Activated T-cell treated with anti-CD3 and anti-CD28 coated beads for 24 hours (primary cell): ENCODE measurements at regions not wholly inside any gene's neighbourhood (a gene's known extent, or its start where the extent isn't known, plus 50 kb on each side); places are given as distances from the start of the nearest gene placed in this dataset.

ENCODE experiments used
- DNase-seq: peaks from one replicate; pipeline ENCODE4 v3.0.0-alpha.2; 2020; ENCODE audit warnings: low read depth

DNA sequence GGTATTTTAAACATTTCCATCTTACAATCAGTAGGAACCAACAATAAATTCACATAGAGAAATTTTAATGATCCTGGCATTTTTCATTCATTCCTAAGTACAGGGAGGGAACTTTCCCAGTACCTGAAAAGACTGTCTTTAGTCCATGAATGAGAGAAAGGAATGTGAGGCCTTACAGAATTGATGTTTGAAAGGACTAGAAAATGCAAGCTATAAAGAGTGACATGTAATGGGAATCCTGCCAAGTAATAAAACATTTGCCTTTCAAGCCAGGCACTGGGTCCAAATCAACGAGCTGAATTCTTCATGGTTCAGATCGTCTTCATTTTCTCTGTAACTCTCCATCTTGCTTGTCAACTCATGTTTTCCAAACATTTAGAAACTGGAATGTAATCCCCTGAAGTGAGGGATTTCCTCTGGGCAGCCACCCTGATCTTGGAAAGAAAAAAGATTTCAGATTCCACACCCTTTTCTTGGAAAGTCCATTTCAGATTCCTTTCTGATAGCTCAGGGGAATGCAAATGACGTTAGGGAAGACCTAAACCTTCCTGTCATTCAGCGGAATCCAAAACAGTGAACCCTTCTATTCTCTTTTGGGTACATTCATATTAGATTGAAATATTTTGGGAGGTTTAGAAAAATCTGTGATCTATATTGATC is 315.8 kb downstream of the SH3GL2 start:
- no peak for DNase-seq

DNA sequence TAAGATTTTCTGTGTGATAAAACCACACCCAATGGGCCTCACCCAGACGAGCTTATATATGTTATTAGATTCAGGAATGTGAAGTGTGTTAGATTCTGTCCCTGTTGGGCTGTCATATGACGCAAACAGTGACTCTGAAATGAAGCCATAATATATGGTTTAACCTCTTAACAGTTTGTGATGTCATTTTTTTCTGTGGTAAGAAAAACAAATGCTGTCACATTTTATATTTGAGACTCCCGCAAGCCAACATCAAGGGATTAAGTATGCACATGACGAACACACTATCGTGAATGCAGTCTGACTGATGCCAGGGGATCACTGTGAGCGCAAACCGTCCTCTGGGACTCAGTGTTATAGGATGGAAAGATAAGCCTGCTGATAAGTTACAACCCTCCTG is 321.7 kb downstream of the SH3GL2 start:
- DNase-seq, result no peak

DNA sequence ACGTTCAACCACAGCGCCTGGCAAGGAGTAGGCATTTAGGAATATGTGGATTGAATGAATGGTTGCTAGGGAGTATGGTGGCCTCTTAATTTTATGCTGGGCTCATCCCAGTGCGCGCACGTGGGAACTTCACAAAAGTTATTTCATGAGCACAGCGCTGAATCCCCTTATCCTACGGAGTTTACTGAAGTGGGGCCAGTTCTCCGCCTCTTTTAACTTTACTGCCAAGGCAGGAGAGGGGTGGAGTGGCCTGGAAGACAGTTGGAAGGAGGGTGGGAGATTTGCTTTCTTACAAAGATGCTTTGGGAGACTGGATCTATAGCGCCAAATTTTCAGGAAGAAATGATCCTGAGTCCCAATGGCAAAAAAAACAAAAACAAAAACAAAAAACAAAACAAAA is 326.5 kb downstream of the SH3GL2 start:
- no peak for DNase-seq

DNA sequence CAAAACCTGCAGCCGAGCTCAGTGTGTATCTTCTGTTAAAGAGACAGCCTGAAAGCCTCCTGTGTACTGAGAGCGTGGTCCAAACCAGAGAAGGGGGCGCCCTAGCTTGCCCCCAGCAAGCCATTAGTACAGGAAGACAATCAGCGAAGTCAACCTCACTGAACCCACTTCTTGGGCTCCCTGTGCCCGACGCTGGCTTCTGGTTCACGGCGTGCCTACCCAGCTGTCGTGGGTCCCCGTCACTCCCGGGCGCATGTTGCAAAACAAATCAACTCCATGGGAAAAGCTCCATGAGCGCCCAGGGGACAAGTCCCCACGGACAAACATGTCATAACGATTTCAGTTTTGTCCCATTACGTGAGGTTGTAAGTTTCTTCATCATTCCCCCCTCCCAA is 326.9 kb downstream of the SH3GL2 start:
- DNase-seq, result no peak

DNA sequence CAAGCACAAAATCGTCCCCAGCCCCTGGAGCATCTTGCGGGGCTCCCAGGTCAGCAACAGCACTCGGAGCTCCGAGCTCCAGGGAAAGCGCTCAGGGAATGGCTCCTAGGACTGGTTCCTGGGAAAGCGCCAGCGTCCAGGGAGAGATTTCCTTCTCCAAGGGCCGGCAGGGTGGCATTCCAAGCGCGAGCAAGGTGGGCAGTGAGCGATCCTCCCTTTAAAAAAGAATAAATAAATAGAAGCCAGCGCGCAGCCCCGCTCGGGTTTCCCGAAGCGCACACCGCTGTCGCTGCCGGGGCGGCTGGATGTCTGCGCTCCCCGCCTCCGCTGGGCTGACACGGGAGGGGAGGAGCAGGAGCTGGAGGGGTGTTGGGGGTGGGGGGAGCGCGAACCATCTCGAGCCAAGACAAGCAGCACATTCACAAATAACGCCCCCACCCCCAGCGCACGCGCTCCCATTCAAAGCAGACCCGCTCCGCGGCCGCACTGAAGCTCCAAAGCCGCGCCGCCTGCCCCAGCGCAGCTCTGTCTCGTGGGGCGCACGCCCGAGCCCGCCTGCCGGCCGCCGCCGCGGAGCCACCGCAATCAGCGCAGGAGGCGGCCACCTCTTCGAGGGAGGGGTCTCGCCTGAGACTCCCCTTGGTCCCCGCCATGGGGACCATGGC is 327.4 kb downstream of the SH3GL2 start:
- DNase-seq, result no peak

DNA sequence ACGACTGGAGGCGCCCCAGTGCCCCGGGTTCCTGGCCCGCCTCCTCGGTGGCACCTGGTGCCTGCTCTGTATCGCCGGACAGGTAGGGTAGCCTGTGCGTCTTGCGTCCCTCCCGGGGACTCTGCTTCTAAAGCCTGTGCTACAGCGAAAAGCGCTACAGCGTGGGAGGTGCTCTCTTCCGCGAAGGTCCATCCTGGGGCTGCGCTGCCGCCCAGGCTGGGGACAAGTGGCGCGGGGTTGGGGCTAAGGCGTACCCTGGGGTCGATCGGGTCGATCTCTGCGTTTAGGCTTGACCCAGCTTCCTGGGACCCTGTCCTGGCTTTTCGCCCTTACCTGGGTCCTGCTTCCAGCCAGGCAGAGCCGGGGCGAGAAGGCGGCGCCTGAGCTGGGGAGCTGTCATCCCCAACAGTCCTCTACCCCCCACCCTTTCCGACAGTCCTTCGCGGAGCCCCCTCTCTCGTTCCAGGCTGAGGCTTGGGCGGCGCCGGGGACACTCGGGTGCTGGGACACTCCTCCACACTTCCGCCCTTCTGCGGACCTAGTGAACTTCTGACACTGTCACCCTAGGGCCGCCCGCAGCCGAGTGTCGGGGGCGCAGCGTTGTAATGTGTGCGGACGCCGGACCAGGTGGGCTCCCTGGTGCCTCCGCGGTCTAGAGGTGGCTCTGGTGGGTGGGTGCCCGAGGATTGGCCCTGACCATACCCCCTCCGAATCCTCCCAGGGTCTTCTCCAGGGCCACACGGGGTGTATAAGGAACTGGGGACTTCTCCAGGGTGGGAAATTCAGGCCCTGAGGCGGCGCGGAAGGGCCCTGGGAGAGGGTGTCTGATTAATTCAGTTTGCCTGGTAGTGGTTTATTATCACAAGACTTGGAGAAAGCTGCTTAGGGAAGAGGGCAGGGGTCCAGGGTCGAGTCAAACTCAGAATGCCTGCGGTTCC is 328.2 kb downstream of the SH3GL2 start:
- no peak for DNase-seq

DNA sequence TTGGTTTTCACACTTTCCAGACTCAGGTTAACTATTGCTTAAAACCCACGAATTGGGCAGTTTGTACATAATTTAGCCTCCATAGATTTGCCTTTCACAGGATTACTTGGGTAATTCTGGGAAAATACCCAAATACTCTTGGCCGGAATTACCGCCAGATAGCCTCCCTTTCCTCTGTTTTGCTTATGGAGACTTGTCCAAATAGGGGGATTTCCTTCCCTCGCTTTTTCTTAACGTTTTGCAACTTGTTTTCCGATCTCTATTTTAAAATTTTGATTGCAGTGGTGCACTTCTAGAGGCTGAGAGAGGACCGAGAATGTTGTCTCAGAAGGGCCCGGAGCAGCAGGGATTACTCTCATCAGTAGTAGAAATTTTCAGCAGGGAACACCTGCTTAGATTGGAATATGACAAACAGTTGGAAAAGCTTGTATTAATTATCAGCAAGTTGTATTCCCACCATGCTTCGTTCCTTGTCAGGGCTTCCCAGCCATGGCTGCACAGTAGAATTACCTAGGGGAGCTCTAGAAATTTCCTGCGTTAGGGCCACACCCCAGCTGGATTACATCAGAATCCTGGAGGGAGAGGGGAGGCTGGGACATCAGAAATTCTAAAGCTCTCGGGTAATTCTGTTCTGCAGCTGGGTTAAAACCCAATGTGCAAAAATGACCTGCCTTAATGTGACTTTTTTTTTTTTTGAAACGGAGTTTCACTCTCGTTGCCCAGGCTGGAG is 329.1 kb downstream of the SH3GL2 start:
- DNase-seq, result no peak

DNA sequence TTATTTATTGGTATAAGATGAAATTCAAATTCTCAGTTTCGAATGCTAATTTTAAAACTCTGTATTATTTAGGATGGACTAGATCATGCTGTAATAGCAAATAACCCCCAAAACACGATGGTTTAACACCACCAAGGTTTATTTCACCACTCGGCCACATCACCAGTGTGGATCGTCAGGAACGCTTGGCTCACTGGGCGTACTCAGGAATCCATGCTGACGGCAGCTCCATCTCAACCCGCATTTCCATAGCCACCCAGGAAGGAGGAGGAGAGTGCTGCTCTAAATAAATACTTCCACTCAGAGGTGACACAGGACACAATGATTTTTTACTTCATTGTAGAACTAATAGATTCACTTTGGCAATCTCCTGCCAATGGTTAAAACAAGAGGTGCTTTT is 347.4 kb downstream of the SH3GL2 start:
- DNase-seq, result no peak

DNA sequence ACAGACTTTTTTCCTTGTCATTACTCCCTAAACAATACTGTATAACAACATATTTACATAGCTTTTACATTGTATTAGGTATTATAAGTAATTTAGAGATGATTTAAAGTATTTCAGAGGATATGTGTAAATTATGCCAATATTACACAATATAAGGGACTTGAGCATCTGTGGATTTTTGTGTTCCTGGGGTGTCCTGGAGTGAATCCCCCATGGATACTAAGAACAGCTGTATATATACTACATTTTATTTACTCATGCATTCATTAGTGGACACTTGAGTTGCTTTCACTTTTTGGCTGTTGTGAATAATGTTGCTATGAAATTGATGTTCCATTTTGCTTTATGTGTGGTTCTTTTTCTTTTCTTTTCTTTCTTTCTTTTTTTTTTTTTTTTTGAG is 348.8 kb downstream of the SH3GL2 start:
- DNase-seq, result no peak

DNA sequence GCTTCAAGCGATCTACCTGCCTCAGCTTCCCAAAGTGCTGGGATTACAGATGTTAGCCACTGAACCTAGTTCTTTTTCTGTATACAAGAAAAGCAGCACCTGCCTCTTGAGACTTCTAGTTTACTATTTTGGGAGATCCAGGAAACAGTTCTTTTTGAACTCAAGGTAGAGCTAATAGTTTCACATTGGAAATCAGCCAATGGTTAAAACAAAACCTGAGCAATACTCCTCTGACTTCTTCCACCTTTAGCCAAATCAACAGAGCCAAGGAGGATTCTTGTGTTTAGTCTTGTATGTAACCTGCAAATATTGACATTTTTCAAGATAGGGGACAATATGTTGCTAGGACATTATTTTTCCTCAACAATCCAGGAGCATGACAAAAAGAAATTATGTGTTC is 349.4 kb downstream of the SH3GL2 start:
- DNase-seq, result no peak

DNA sequence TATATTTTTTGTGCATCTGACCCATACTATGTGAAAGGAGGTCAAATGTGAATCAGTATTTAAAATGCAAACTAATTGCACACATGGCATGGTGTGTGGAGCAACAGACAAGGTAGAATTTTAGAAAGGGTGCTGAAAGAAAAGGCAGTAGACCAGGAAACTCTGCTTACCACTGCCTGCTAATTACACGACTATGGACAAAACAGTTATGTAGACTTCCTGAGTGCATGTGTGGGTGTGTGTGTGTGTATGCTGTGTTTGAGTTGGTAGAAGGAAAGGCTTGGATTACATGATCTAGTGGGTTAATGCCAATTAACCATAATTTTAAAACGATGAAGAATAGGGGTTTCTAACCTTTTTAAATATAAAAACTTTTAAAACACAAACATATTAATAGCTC is 349.9 kb downstream of the SH3GL2 start:
- no peak for DNase-seq

DNA sequence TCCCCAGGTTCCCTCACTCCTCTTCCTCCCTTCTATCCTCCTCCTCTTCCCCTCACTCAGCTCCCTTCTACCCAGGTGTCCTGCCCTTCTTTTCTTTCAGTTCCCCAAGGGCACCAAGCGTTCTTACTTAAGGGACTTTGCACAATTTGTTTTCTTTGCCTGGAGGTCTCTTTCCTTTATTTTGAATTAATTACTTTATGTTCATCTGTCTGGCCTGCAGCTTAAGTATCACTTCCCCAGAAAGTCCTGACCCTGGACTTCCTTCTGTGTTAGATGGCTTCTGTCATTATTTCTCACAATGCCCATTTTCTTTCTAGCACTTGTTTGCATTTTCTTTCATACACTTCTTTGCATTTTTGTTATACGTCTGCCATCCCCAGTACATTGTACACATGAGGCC is 350.6 kb downstream of the SH3GL2 start:
- DNase-seq, result no peak

DNA sequence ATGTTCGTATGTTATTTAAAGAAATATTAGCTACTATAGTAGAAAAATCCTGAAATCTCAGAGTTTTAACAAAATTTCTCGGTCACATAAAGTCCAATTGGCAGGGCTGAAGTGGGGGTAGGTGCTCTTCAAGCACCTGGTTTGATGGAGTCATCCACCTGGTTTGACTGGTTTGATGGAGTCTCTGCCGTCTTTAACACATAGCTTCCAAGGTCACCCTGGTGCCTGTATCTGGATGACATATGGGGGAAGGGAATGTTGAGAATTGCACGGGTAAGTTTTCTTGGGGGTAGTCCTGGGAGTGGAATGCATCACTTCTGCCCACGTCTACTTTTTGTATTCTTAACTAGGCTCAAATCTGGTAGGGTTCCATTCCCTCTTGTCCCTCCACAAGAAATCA is 351.2 kb downstream of the SH3GL2 start:
- no peak for DNase-seq

DNA sequence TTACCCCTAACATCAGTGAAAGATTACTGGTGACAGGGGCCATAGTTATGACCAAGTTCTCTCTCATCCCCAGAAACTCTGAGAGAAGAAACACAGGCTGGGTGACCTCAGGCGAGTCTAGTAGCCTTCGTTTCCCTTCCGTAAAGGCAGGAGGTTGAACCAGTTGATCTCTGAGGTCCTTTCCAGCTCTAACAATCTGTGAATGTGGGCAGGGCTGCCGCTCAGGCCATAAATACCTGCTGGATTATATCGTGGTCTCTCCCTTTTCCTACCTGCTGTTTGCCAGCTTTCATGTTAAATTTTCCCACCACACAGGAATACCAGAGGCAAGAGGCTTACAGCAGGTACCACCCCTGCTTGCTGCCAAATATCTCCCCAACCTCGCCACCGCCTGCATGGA is 357.5 kb downstream of the SH3GL2 start:
- no peak for DNase-seq

DNA sequence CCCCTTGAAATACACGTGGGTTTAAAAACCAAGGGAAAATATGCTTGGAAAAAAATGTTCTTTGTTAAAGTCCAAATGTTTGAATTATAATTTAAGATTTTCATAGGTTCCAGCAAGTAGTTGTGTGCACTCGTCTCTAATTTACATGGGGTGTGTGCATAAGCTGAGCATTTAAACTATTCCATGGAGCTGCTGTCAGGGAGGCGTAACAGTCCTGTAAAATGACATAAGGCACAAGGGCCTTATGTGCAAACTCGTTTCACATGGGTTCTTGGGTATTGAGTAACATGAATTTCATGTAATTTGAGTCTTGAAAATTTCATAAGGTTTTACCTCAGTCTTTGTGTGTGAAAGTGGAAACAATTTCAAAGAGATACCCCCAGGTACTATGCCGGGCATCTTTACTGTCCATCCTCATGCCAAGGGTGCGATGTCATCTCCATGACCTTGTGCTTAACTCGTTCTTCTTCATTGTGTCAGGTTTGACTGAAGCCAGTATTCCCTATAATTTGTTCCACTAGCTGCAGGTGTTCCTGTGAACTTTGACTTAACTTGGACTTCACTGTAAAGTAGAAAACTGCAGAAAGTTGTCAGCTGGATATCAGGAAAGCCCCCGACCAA is 359.3 kb downstream of the SH3GL2 start:
- DNase-seq, result no peak

DNA sequence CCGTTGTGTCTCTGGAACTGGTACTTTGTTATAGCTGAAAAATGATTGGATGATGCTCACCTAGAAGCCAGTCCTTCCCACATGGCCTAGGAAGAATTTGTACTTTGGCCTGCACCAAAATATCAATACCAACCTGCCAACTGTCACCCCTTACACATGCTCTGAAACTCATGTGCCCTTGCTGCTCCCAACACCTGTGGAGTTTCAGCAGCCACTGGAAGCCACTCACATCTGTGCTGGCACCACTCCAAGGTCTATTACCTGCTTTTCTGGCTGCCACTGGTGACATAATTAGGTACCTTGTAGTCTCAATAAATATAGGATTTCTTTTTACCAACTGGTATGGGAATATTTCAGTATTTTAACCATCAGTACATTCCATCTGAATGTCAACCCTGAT is 363.6 kb downstream of the SH3GL2 start:
- DNase-seq, result no peak

DNA sequence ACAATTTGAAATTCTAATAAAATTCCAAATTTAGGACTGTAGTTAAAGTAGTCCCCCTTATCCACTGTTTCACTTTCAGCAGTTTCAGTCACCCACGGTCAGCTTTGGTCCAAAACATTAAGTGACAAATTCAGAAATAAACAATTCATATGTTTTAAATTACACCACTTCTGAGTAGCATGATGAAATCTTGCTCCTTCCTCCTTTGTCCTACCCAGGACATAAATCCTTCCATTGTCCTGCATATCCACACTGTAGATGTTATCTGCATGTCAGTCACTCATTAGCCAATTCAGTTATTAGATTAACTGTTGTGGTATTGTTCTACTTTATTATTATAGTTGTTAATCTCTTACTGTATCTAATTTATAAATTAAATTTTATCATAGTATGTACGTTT is 376.5 kb downstream of the SH3GL2 start:
- no peak for DNase-seq

DNA sequence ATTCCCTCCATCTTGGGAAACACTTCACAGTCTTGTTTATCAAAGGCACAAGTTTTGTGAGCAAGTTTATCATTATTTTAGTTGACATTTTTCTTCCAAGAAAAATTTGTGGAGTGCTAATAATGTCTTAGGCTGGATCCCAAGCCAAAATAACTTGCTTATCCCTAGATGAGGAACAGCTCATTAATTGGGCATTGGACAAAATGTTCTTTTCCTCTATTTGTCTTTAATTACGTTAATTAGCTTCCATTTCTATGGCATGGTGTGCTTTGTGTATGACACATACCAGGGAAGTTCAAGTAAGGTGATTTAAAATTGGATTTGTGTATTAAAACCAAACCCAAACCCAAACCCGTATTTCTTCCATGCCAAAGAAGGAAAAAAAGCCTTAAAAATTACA is 379.5 kb downstream of the SH3GL2 start:
- DNase-seq, result no peak

DNA sequence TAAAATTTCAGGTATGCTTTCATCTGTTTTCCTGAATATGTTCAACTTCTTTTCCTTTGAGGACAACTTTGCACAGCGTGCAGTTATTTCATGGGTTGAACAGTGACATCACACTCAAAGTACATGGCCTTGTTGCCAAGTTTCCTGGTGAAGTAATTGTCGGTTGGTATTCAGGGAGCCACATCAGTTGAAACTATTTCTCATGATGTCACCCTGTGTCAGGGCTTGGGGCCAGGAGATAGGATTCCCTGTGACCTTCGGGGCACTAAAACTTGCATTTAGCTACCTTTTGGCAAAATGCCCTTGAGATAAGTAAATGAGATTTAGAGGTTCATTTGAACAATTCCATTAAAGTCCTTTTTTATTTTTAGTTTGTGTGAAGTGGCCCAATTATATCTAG is 383.9 kb downstream of the SH3GL2 start:
- DNase-seq, result no peak

DNA sequence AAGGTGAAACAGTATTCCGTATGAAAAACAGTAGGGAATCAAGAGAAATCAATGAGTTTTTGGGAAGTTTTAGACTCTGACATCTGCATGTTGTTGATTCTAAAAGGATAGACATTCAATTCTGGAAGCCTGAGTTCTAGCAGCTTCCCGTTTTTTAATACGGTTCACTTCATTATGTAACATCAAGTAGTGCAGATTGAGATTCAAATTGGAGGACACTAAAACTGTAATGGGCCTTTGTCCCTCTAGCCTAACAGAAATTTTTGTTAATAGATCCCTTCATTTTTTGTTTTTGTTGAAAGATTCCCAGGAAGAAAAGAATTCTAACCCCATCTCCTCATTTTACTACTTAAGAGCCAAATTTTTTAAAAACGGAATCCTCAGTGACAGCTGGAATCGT is 384.6 kb downstream of the SH3GL2 start:
- DNase-seq, result no peak

DNA sequence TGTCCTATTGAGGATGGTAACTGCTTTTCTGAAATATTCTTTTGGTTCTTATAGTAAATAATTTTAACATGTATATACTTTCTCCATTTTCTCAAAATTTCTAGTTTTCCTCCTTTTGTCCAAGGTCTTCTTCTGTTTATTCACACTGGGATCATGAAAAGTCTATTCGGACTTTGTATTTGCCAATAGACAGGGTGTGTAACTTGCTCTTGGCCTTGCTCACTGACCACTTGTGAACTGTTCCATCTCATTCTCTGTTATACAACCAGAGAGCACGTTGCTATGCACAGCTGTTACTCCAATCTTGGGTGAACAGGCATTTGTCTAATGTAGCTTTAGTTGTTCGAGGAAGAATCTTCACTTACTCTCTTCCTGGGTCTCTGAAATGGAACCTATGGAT is 388.9 kb downstream of the SH3GL2 start:
- DNase-seq, result no peak

DNA sequence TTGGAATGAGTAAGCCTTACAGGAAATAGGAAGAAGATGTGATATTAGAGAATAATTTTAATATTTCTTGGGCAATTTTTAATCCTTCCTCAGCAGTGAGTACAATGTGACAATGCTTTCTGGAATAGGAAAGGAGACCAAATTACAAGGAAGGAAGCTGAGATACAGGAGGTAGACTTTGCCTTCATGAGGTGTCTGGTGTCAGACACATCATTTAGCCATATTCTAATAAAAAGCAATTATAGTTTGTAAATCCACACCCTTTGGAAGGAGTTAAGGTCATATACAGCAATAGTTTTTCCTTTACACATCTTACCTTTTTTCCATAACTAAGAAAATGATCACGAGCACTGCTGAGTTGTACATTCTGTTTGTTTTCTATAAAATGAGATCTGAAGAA is 390.4 kb downstream of the SH3GL2 start:
- no peak for DNase-seq
